ENCODE measurements at regions not wholly inside any gene's neighbourhood (a gene's known extent, or its start where the extent isn't known, plus 50 kb on each side); places are given as distances from the start of the nearest gene placed in this dataset.

GRCh38 chr10:31675726-31676125 is 252.9 kb downstream of the ARHGAP12 start:
- TF ChIP-seq CTCF (IDR thresholded peaks at IDR 0.05; ENCODE audit: borderline replicate concordance, extremely low read depth, low read length, poor library complexity, severe bottlenecking) (no peak), EZH2 (IDR thresholded peaks at IDR 0.05; ENCODE audit: borderline replicate concordance, low read depth, low read length, severe bottlenecking) (no peak)
